ENCODE measurements at regions not wholly inside any gene's neighbourhood (a gene's known extent, or its start where the extent isn't known, plus 50 kb on each side); places are given as distances from the start of the nearest gene placed in this dataset.

DNA sequence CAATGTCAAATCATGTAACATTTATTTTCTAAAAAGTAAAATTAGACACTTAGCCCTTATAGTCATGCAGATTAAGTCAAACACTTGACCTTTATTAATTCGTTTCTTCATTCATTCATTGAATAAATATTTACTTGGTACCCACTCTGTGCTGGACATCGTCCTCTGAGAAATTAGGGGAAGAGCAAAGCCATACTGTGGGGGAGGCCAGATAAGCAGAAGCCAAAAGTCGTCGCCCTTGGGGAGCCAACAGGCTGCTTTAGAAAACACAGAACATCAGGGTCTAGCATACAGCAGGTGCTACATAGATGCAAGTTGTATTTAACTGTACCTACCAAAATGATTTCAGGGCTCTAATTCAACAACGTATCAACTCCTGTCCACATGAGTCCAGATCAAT, 66.1 kb upstream of the PROX1 start:
- TF ChIP-seq POLR2A (IDR thresholded peaks at IDR 0.05; ENCODE audit: low read depth, low read length) (no peak), POLR2AphosphoS5 (IDR thresholded peaks at IDR 0.05; ENCODE audit: low read depth, low read length) (no peak)

All from GM12892 (cell line).